DMS79 (cell line): ENCODE measurements at regions not wholly inside any gene's neighbourhood (a gene's known extent, or its start where the extent isn't known, plus 50 kb on each side); places are given as distances from the start of the nearest gene placed in this dataset.

Experiments used
- DNase-seq: peaks from one replicate; lab custom pipeline; 2025; lab: John Stamatoyannopoulos, UW

GRCh38 chr16:54812229-54812628 is 118.4 kb upstream of the IRX5 start:
- no peak for DNase-seq

GRCh38 chr16:54808890-54809289 is 121.8 kb upstream of the IRX5 start:
- DNase-seq: no peak

- no peak for DNase-seq
These were observed 123.7 kb upstream of the IRX5 start for GRCh38 chr16:54806881-54807360.

- DNase-seq: no peak
These were observed 124.3 kb upstream of the IRX5 start for GRCh38 chr16:54806378-54806777.

GRCh38 chr16:54805648-54806047 is 125.0 kb upstream of the IRX5 start:
- DNase-seq: no peak

GRCh38 chr16:54801057-54801844 is 129.4 kb upstream of the IRX5 start:
- DNase-seq: no peak

- DNase-seq: no peak
These were observed 132.4 kb upstream of the IRX5 start for GRCh38 chr16:54798267-54798666.

- no peak for DNase-seq
These were observed 134.5 kb upstream of the IRX5 start for GRCh38 chr16:54796211-54796610.

- DNase-seq: no peak
These were observed 137.9 kb upstream of the IRX5 start for GRCh38 chr16:54792811-54793210.

- DNase-seq: no peak
These were observed 143.6 kb upstream of the IRX5 start for GRCh38 chr16:54787045-54787444.

- no peak for DNase-seq
These were observed 146.7 kb upstream of the IRX5 start for GRCh38 chr16:54783980-54784379.

- DNase-seq: no peak
These were observed 147.4 kb upstream of the IRX5 start for GRCh38 chr16:54783226-54783625.

GRCh38 chr16:54780266-54780665 is 150.4 kb upstream of the IRX5 start:
- DNase-seq: no peak

GRCh38 chr16:54779549-54779948 is 151.1 kb upstream of the IRX5 start:
- no peak for DNase-seq

- no peak for DNase-seq
These were observed 155.9 kb upstream of the IRX5 start for GRCh38 chr16:54774768-54775167.

GRCh38 chr16:54772400-54772799 is 158.3 kb upstream of the IRX5 start:
- no peak for DNase-seq

- DNase-seq: no peak
These were observed 164.3 kb upstream of the IRX5 start for GRCh38 chr16:54766355-54766754.

GRCh38 chr16:54750249-54750648 is 180.4 kb upstream of the IRX5 start:
- DNase-seq: no peak

GRCh38 chr16:54748611-54749190 is 182.0 kb upstream of the IRX5 start:
- no peak for DNase-seq

GRCh38 chr16:54746596-54746995 is 184.1 kb upstream of the IRX5 start:
- DNase-seq: no peak

- no peak for DNase-seq
These were observed 185.7 kb upstream of the IRX5 start for GRCh38 chr16:54744998-54745397.

- no peak for DNase-seq
These were observed 188.2 kb upstream of the IRX5 start for GRCh38 chr16:54742436-54742835.

GRCh38 chr16:54739381-54739780 is 191.3 kb upstream of the IRX5 start:
- no peak for DNase-seq

GRCh38 chr16:54734156-54734555 is 196.5 kb upstream of the IRX5 start:
- DNase-seq: no peak
